Fibroblast of lung (primary cell): ENCODE measurements at regions not wholly inside any gene's neighbourhood (a gene's known extent, or its start where the extent isn't known, plus 50 kb on each side); places are given as distances from the start of the nearest gene placed in this dataset.

Source experiments
- DNase-seq, 2 donors: peaks; one replicate each; pipeline versions ENCODE4 v3.0.0 to v3.0.0-alpha.2; 2010; ENCODE audit warnings: low read depth in 2 of 2
- H2AFZ ChIP-seq: 2 replicates; pipeline ENCODE4 v1.5.1; 2012; ENCODE audit warnings: low read length, control low read depth, inconsistent platforms
- H3K27ac ChIP-seq: 2 replicates; pipeline ENCODE4 v1.5.1; 2011; ENCODE audit warnings: low read length, control low read depth; ENCODE audit not compliant: insufficient read depth
- H3K27me3 ChIP-seq: 2 replicates; pipeline ENCODE4 v1.5.1; 2011; ENCODE audit warnings: mild to moderate bottlenecking, low read length; ENCODE audit not compliant: control insufficient read depth, insufficient read depth
- H3K36me3 ChIP-seq: 2 replicates; pipeline ENCODE4 v1.5.1; 2011; ENCODE audit warnings: low read length; ENCODE audit not compliant: control insufficient read depth, insufficient read depth
- H3K4me1 ChIP-seq: 2 replicates; pipeline ENCODE4 v1.5.1; 2011; ENCODE audit warnings: low read length; ENCODE audit not compliant: control insufficient read depth, insufficient read depth; ENCODE audit errors: extremely low read depth
- H3K4me2 ChIP-seq: 2 replicates; pipeline ENCODE4 v1.5.1; 2011; ENCODE audit warnings: low read length, control low read depth; ENCODE audit not compliant: insufficient read depth; ENCODE audit errors: extremely low read depth
- H3K4me3 ChIP-seq, 4 experiments: fragments of 200-600 bp in 1 of 4; sonication (generic) in 1 of 4; replicated peaks in 1 of 4; 2 replicates each; pipeline ENCODE4 v1.5.1; 2011 to 2016; ENCODE audit warnings: low read length in 4 of 4, low read depth in 3 of 4, mild to moderate bottlenecking in 3 of 4, control low read depth in 2 of 4, inconsistent platforms in 1 of 4, mixed read lengths in 1 of 4; ENCODE audit not compliant: insufficient read depth in 1 of 4; ENCODE audit errors: control extremely low read depth in 1 of 4
- H3K79me2 ChIP-seq: 2 replicates; pipeline ENCODE4 v1.5.1; 2012; ENCODE audit warnings: mild to moderate bottlenecking, low read length, inconsistent platforms; ENCODE audit not compliant: control insufficient read depth, insufficient read depth
- H3K9ac ChIP-seq: 2 replicates; pipeline ENCODE4 v1.5.1; 2011; ENCODE audit warnings: mild to moderate bottlenecking, low read length, control low read depth; ENCODE audit not compliant: insufficient read depth
- H3K9me3 ChIP-seq: 2 replicates; pipeline ENCODE4 v1.5.1; 2012; ENCODE audit warnings: low read depth, low read length; ENCODE audit not compliant: control insufficient read depth, insufficient read depth
- H4K20me1 ChIP-seq: 2 replicates; pipeline ENCODE4 v1.5.1; 2011; ENCODE audit warnings: low read length; ENCODE audit not compliant: control insufficient read depth, insufficient read depth; ENCODE audit errors: extremely low read depth
- CTCF ChIP-seq, 2 donors: IDR thresholded peaks in 1 of 2; conservative IDR thresholded peaks in 1 of 2; 1 replicate in 1 of 2; 2 replicates in 1 of 2; pipeline ENCODE4 v1.5.1; 2011 to 2012; ENCODE audit warnings: low read length in 2 of 2, control low read depth in 1 of 2, inconsistent platforms in 1 of 2, low read depth in 1 of 2, mild to moderate bottlenecking in 1 of 2
- EZH2 ChIP-seq: IDR thresholded peaks from 2 replicates; pipeline ENCODE4 v1.5.1; 2012; ENCODE audit warnings: low read length, control low read depth, mild to moderate bottlenecking; ENCODE audit errors: missing control alignments

GRCh38 chr7:46285878-46286277 is 364.8 kb upstream of the IGFBP3 start:
- Histone ChIP-seq H3K79me2 (no peaks in the 10 kb centered on the region), H3K4me3 (no peak overlapping the region)
- peak in 1 of 2 donors; percentile 66 for DNase-seq

GRCh38 chr7:46283852-46284251 is 362.8 kb upstream of the IGFBP3 start:
- Histone ChIP-seq H3K9me3 (no peaks in the 10 kb centered on the region), H4K20me1 (no peaks in the 10 kb centered on the region), H3K36me3 (no peaks in the 10 kb centered on the region), H3K79me2 (no peaks in the 10 kb centered on the region), H3K4me2 (no peak overlapping the region), H3K4me1 (no peaks in the 10 kb centered on the region), H3K27me3 (no peaks in the 10 kb centered on the region), H2AFZ (no peak overlapping the region), H3K4me3 (no peak overlapping the region), H3K9ac (no peak overlapping the region), H3K27ac (no peak overlapping the region)
- no peak for DNase-seq
- TF ChIP-seq EZH2 (no peak), CTCF (conservative IDR thresholded peaks at IDR 0.05 in 1 of 2, IDR thresholded peaks at IDR 0.05 in 1 of 2; ENCODE audit: low read depth in 1 of 2, low read length in 2 of 2) (no peak)

More at GRCh38 chr7:46285878-46286277, 364.8 kb upstream of the IGFBP3 start:
- TF ChIP-seq CTCF (conservative IDR thresholded peaks at IDR 0.05 in 1 of 2, IDR thresholded peaks at IDR 0.05 in 1 of 2; ENCODE audit: low read depth in 1 of 2, low read length in 2 of 2) (no peak), EZH2 (no peak)
- Histone ChIP-seq H3K4me1 (peaks cover 4% of the 10 kb centered on the region), H3K27me3 (no peaks in the 10 kb centered on the region), H3K27ac (no peak overlapping the region), H3K4me2 (no peak overlapping the region), H4K20me1 (no peaks in the 10 kb centered on the region), H2AFZ (no peak overlapping the region), H3K9ac (no peak overlapping the region), H3K9me3 (no peaks in the 10 kb centered on the region), H3K36me3 (no peaks in the 10 kb centered on the region)

- Histone ChIP-seq H3K27me3 (no peaks in the 10 kb centered on the region), H3K4me2 (no peak overlapping the region), H4K20me1 (no peaks in the 10 kb centered on the region), H3K9ac (no peak overlapping the region), H3K9me3 (no peaks in the 10 kb centered on the region), H3K27ac (no peak overlapping the region), H3K4me3 (no peak overlapping the region), H3K4me1 (no peaks in the 10 kb centered on the region), H2AFZ (no peak overlapping the region), H3K36me3 (no peaks in the 10 kb centered on the region), H3K79me2 (no peaks in the 10 kb centered on the region)
- TF ChIP-seq EZH2 (no peak), CTCF (conservative IDR thresholded peaks at IDR 0.05 in 1 of 2, IDR thresholded peaks at IDR 0.05 in 1 of 2; ENCODE audit: low read depth in 1 of 2, low read length in 2 of 2) (no peak)
- no peak for DNase-seq
Observed at GRCh38 chr7:46282155-46282554, 361.1 kb upstream of the IGFBP3 start.
